ENCODE measurements at regions not wholly inside any gene's neighbourhood (a gene's known extent, or its start where the extent isn't known, plus 50 kb on each side); places are given as distances from the start of the nearest gene placed in this dataset.
A peak's percentile ranks its signal among the peaks of the same experiment; 100 is the strongest.

- DNase-seq: no peak
- intact Hi-C loops (cut with DNase I): no loop called here
Observed at GRCh38 chr6:133688705-133689492, 200.0 kb upstream of the TCF21 start.

- no peak for DNase-seq
- intact Hi-C loops (cut with DNase I): no loop called here
Observed at GRCh38 chr6:133689863-133690262, 199.1 kb upstream of the TCF21 start.

GRCh38 chr6:133693565-133693964 lies 195.3 kb upstream of the TCF21 start:
- intact Hi-C loops (cut with DNase I): no loop called here
- no peak for DNase-seq

GRCh38 chr6:133697185-133697584 lies 191.7 kb upstream of the TCF21 start:
- intact Hi-C loops (cut with DNase I): no loop called here
- no peak for DNase-seq

GRCh38 chr6:133697666-133698065 lies 191.2 kb upstream of the TCF21 start:
- intact Hi-C loops (cut with DNase I): no loop called here
- DNase-seq: peak in 1 of 10 donors; percentile 7

GRCh38 chr6:133698272-133698671 lies 190.6 kb upstream of the TCF21 start:
- no peak for DNase-seq
- intact Hi-C loops (cut with DNase I): no loop called here

- DNase-seq: no peak
Observed at GRCh38 chr6:133699741-133700385, 189.1 kb upstream of the TCF21 start.

GRCh38 chr6:133701633-133702331 lies 187.1 kb upstream of the TCF21 start:
- intact Hi-C loops (cut with DNase I): no loop called here
- DNase-seq: no peak

More at GRCh38 chr6:133699741-133700385, 189.1 kb upstream of the TCF21 start:
- intact Hi-C loops (cut with DNase I): no loop called here

GRCh38 chr6:133704371-133704770 lies 184.5 kb upstream of the TCF21 start:
- intact Hi-C loops (cut with DNase I): no loop called here
- DNase-seq: no peak

GRCh38 chr6:133705066-133705465 lies 183.8 kb upstream of the TCF21 start:
- DNase-seq: no peak
- intact Hi-C loops (cut with DNase I): no loop called here

- no peak for DNase-seq
- intact Hi-C loops (cut with DNase I): no loop called here
Observed at GRCh38 chr6:133705731-133706130, 183.2 kb upstream of the TCF21 start.

GRCh38 chr6:133707456-133707855 lies 181.5 kb upstream of the TCF21 start:
- intact Hi-C loops (cut with DNase I): no loop called here
- DNase-seq: peak in 4 of 10 donors; percentile 13 to 57 (median 30)

- DNase-seq: no peak
- intact Hi-C loops (cut with DNase I): no loop called here
Observed at GRCh38 chr6:133710826-133711225, 178.1 kb upstream of the TCF21 start.

GRCh38 chr6:133715270-133715669 lies 173.6 kb upstream of the TCF21 start:
- DNase-seq: no peak

GRCh38 chr6:133724726-133725125 lies 164.2 kb upstream of the TCF21 start:
- no peak for DNase-seq
- intact Hi-C loops (cut with DNase I): no loop called here

More at GRCh38 chr6:133715270-133715669, 173.6 kb upstream of the TCF21 start:
- intact Hi-C loops (cut with DNase I): loop anchor here (1.0 kb wide), 1 partner anchor 18 kb away; no protein-coding TSS in a partner anchor

- intact Hi-C loops (cut with DNase I): no loop called here
- no peak for DNase-seq
Observed at GRCh38 chr6:133726188-133726587, 162.7 kb upstream of the TCF21 start.

- DNase-seq: no peak
- intact Hi-C loops (cut with DNase I): no loop called here
Observed at GRCh38 chr6:133730881-133731280, 158.0 kb upstream of the TCF21 start.

- intact Hi-C loops (cut with DNase I): no loop called here
- DNase-seq: no peak
Observed at GRCh38 chr6:133740218-133740617, 148.7 kb upstream of the TCF21 start.

- intact Hi-C loops (cut with DNase I): no loop called here
- DNase-seq: no peak
Observed at GRCh38 chr6:133740816-133741215, 148.1 kb upstream of the TCF21 start.

GRCh38 chr6:133741375-133741861 lies 147.5 kb upstream of the TCF21 start:
- intact Hi-C loops (cut with DNase I): no loop called here
- DNase-seq: no peak

- peak in 1 of 10 donors; percentile 50 for DNase-seq
- intact Hi-C loops (cut with DNase I): no loop called here
Observed at GRCh38 chr6:133743621-133744020, 145.3 kb upstream of the TCF21 start.
